Prostate gland (tissue), 2 donors: ENCODE measurements at regions not wholly inside any gene's neighbourhood (a gene's known extent, or its start where the extent isn't known, plus 50 kb on each side); places are given as distances from the start of the nearest gene placed in this dataset.

ENCODE experiments used
- DNase-seq: peaks from one replicate; pipeline ENCODE4 v3.0.0-alpha.2; 2019; ENCODE audit warnings: low spot score
- H3K27ac ChIP-seq, 2 donors: fragments of 200-600 bp; sonication (generic); 2 replicates each; pipeline ENCODE4 v1.5.1; 2017 to 2019
- H3K27me3 ChIP-seq: fragments of 200-600 bp; sonication (generic); replicated peaks from 2 replicates; pipeline ENCODE4 v1.5.1; 2019; ENCODE audit not compliant: insufficient read depth
- H3K36me3 ChIP-seq, 2 donors: fragments of 200-600 bp; sonication (generic); 1 replicate in 1 of 2; 2 replicates in 1 of 2; pipeline versions ENCODE4 v1.5.1 to v1.8.1; 2017 to 2019
- H3K4me1 ChIP-seq: fragments of 200-600 bp; sonication (generic); replicated peaks from 2 replicates; pipeline ENCODE4 v1.5.1; 2019
- H3K4me3 ChIP-seq, 2 donors: fragments of 200-600 bp; sonication (generic); 2 replicates each; pipeline ENCODE4 v1.5.1; 2017 to 2019
- H3K9me3 ChIP-seq: fragments of 200-600 bp; sonication (generic); 2 replicates; pipeline ENCODE4 v1.5.1; 2017
- POLR2A ChIP-seq: fragments of 450-650 bp; IDR thresholded peaks from one replicate; pipeline ENCODE4 v1.6.1; 2016; ENCODE audit warnings: antibody characterized with exemption, mild to moderate bottlenecking
- POLR2AphosphoS5 ChIP-seq: sonication (generic); formaldehyde crosslinking; IDR thresholded peaks from one replicate; pipeline ENCODE4 v1.6.1; 2017; ENCODE audit warnings: antibody characterized with exemption
- WGBS: methylation state at CpG from one replicate; pipeline ENCODE4 v1.1.5; 2018; 5-methylcytosine and 5-hydroxymethylcytosine counted together
- intact Hi-C: fragments of 100-400 bp; cut with DNase I; formaldehyde crosslinking; loops from one replicate; pipeline ENCODE4 v1.14.2; 2022
- TF ChIP-seq, protein P1 (sequence below), 4 experiments: fragments of 200-600 bp in 2 of 4; fragments of 450-650 bp in 2 of 4; sonication (generic) in 2 of 4; IDR thresholded peaks; 1 replicate in 3 of 4; 2 replicates in 1 of 4; pipeline ENCODE4 v1.5.1; 2016 to 2019; ENCODE audit warnings: antibody characterized with exemption in 4 of 4, mild to moderate bottlenecking in 2 of 4, moderate library complexity in 2 of 4

DNA sequence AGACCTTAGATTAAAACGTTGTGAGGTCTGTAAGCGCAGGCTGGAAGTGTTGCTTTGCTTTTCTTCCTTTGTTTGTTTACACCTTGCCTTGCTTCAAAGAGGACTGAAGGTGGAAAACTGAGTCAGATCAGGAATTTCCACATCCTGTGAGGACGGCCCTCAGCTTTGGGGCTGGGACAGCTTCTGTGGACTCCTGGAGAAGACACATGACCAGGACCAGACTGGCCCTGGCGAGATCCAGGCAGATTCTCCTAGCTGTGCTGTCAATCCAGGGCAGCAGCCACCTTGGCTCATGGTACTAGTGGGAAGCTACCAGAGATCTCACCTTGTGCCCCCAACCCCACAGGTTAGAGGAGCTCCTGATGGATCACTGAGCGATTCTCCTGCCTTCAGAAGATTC is 1461.9 kb downstream of the TBC1D22A start:
- no peak for TF ChIP-seq POLR2A
- TF ChIP-seq, protein P1, sequence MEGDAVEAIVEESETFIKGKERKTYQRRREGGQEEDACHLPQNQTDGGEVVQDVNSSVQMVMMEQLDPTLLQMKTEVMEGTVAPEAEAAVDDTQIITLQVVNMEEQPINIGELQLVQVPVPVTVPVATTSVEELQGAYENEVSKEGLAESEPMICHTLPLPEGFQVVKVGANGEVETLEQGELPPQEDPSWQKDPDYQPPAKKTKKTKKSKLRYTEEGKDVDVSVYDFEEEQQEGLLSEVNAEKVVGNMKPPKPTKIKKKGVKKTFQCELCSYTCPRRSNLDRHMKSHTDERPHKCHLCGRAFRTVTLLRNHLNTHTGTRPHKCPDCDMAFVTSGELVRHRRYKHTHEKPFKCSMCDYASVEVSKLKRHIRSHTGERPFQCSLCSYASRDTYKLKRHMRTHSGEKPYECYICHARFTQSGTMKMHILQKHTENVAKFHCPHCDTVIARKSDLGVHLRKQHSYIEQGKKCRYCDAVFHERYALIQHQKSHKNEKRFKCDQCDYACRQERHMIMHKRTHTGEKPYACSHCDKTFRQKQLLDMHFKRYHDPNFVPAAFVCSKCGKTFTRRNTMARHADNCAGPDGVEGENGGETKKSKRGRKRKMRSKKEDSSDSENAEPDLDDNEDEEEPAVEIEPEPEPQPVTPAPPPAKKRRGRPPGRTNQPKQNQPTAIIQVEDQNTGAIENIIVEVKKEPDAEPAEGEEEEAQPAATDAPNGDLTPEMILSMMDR (IDR thresholded peaks at IDR 0.05) = no peak
- TF ChIP-seq POLR2AphosphoS5 = no peak
- 51% methylated on average over 5 of the region's 5 CpGs for WGBS
- DNase-seq = no peak
- no peaks in the 10 kb centered on the region for H3K27me3 ChIP-seq
- H3K27ac ChIP-seq = no peak overlapping the region
- intact Hi-C loops = no loop called here
- H3K4me3 ChIP-seq = no peak overlapping the region
- no peaks in the 10 kb centered on the region for H3K36me3 ChIP-seq
- H3K4me1 ChIP-seq = no peaks in the 10 kb centered on the region
- H3K9me3 ChIP-seq = no peaks in the 10 kb centered on the region

DNA sequence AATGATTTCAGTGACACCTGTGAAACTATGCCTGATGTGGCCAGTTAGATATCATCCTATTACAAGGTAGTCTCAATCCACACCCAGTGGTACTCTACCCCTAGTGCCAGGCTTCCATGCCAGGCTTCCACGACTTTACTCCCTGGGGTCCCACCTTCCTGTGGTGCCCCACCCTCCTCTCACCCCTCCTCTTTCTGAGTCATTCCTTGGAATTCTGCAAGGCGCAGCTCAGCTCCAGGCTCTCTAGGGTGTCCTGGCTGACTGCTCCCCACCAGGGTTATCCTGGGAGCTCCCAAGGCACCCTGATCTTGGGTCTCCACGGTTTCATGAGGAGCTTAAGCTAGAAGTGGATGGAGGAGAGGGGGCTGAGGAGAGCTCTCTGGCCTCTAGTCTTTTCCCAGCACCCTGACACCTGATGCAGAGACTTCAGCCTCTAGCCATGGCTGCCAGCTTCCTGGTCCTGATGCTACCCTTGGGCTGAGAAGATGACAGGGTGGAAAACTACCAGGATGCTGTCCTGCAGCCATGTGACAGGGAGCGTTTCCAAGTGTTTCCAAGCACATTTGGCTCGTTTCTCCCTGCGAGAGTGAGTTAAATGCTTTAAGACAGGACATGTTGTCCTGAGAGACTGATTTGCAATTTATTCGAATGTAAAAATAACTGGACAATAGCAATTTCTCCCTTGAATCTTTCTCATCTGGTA is 1461.2 kb downstream of the TBC1D22A start:
- Histone ChIP-seq H3K4me3 (no peak overlapping the region), H3K4me1 (no peaks in the 10 kb centered on the region), H3K27ac (no peak overlapping the region), H3K27me3 (no peaks in the 10 kb centered on the region), H3K9me3 (no peaks in the 10 kb centered on the region), H3K36me3 (no peaks in the 10 kb centered on the region)
- DNase-seq = no peak
- intact Hi-C loops = no loop called here
- 46% methylated on average over 7 of the region's 7 CpGs for WGBS
- TF ChIP-seq POLR2A = no peak
- TF ChIP-seq POLR2AphosphoS5 = no peak
- TF ChIP-seq, protein P1 (IDR thresholded peaks at IDR 0.05) = no peak

DNA sequence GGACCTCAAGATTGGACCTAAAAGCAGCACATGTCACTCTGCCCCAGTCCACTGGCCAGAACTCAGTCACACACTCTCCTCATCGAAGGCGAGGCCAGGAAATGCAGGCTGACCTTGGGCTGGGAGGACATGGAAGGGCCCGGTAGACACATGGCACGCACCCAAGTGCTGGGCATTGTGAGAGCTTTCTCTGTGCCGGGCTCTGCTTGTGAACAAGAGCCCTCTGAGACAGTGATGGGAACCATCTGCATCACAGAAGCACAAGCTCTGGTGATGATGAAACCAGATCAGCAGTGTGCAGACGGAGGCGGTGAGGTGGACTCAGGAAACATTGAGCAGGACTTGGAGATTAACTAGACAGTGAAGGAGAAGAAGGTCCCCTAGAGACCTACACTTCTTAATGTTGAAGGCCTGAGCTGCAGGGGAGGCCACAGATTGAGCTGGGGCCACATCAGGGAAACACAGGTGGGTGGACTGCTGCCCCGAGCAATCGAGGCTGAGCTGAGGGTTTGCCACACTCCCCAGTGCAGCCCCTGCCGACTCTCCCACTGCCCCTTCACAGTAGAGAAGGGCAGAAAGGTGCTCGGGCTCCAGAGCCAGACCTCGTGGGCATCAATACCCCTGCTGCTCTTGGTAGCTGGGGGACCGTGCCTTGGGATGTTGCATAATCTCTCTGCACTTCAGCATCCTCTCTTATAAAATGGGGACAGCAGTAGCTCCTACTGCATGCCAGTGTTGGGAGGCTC is 1460.5 kb downstream of the TBC1D22A start:
- Histone ChIP-seq H3K36me3 (no peaks in the 10 kb centered on the region), H3K4me1 (no peaks in the 10 kb centered on the region), H3K4me3 (no peak overlapping the region), H3K9me3 (no peaks in the 10 kb centered on the region), H3K27me3 (no peaks in the 10 kb centered on the region), H3K27ac (no peak overlapping the region)
- 87% methylated on average over 13 of the region's 13 CpGs for WGBS
- DNase-seq = no peak
- TF ChIP-seq, protein P1 (IDR thresholded peaks at IDR 0.05) = no peak
- intact Hi-C loops = no loop called here

DNA sequence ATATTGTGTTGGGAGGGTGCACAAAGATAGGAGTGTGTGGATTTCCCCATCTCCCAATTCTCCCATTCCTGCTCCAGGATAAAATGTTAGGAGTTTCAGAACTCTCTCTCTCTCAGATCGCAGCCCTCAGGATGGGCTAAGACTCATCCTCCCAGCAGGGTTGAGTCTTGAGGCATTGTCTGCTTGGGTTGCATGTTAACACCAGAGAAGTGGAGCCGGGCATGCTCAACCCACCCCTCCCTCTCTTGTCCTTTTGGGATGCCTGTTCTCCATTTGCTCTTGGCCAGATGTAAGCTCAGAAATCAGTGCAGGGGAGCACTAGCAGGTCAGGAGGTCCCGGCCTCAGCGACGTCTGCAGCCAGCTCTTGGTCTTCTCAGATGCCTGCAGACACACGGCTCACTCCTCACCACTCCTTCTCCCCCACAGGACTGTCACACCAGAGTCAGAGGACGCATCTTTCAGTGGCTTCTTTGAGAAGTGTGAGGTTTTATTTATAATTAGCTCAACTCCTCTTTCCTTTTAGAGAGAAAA is 1456.5 kb downstream of the TBC1D22A start:
- intact Hi-C loops = no loop called here
- no peak for TF ChIP-seq POLR2AphosphoS5
- TF ChIP-seq, protein P1 (IDR thresholded peaks at IDR 0.05) = no peak
- TF ChIP-seq POLR2A = no peak
- Histone ChIP-seq H3K9me3 (no peaks in the 10 kb centered on the region), H3K27ac (no peak overlapping the region), H3K36me3 (no peaks in the 10 kb centered on the region), H3K4me1 (no peaks in the 10 kb centered on the region), H3K4me3 (no peak overlapping the region), H3K27me3 (no peaks in the 10 kb centered on the region)
- no peak for DNase-seq
- 62% methylated on average over 7 of the region's 7 CpGs for WGBS
